H9 (cell line): ENCODE measurements at regions not wholly inside any gene's neighbourhood (a gene's known extent, or its start where the extent isn't known, plus 50 kb on each side); places are given as distances from the start of the nearest gene placed in this dataset.

Experiments used
- DNase-seq: peaks from one replicate; pipeline ENCODE4 v3.0.0-alpha.2; 2017
- H2AFZ ChIP-seq: one replicate; pipeline ENCODE4 v1.6.1; 2013; ENCODE audit warnings: mild to moderate bottlenecking, low read length, control low read depth, moderate library complexity
- H2AK5ac ChIP-seq: 2 replicates; pipeline ENCODE4 v1.6.1; 2013; ENCODE audit warnings: low read length, control low read depth, mixed read lengths; ENCODE audit not compliant: insufficient read length
- H2BK120ac ChIP-seq: one replicate; pipeline ENCODE4 v1.6.1; 2013; ENCODE audit warnings: low read depth, mild to moderate bottlenecking, low read length, control low read depth, inconsistent platforms; ENCODE audit not compliant: poor library complexity, severe bottlenecking
- H2BK12ac ChIP-seq: 2 replicates; pipeline ENCODE4 v1.6.1; 2013; ENCODE audit warnings: low read length, control low read depth, mixed read lengths, low read depth; ENCODE audit not compliant: insufficient read length
- H2BK15ac ChIP-seq: 2 replicates; pipeline ENCODE4 v1.6.1; 2013; ENCODE audit warnings: low read depth, low read length, control low read depth
- H2BK20ac ChIP-seq: one replicate; pipeline ENCODE4 v1.6.1; 2013; ENCODE audit warnings: low read depth, mild to moderate bottlenecking, low read length, control low read depth, inconsistent platforms; ENCODE audit not compliant: poor library complexity, severe bottlenecking
- H2BK5ac ChIP-seq: 2 replicates; pipeline ENCODE4 v1.6.1; 2013; ENCODE audit warnings: low read length, control low read depth, mixed read lengths; ENCODE audit not compliant: insufficient read length
- H3K14ac ChIP-seq: 2 replicates; pipeline ENCODE4 v1.6.1; 2013; ENCODE audit warnings: low read length, control low read depth; ENCODE audit not compliant: insufficient read depth
- H3K18ac ChIP-seq: 2 replicates; pipeline ENCODE4 v1.6.1; 2013; ENCODE audit warnings: low read depth, mild to moderate bottlenecking, mixed read lengths, low read length, control low read depth; ENCODE audit not compliant: insufficient read length
- H3K23ac ChIP-seq: 2 replicates; pipeline ENCODE4 v1.6.1; 2013; ENCODE audit warnings: low read length, control low read depth, mixed read lengths, low read depth; ENCODE audit not compliant: insufficient read length
- H3K23me2 ChIP-seq: 2 replicates; pipeline ENCODE4 v1.6.1; 2013; ENCODE audit warnings: low read depth, mild to moderate bottlenecking, mixed read lengths, low read length, control low read depth; ENCODE audit not compliant: insufficient read length, poor library complexity, severe bottlenecking
- H3K27ac ChIP-seq: 2 replicates; pipeline ENCODE4 v1.5.1; 2013; ENCODE audit warnings: low read length, control low read depth, mixed read lengths, low read depth; ENCODE audit not compliant: insufficient read length
- H3K27me3 ChIP-seq: 2 replicates; pipeline ENCODE4 v1.6.1; 2013; ENCODE audit warnings: low read length, control low read depth, inconsistent platforms; ENCODE audit not compliant: insufficient read depth
- H3K4ac ChIP-seq: 2 replicates; pipeline ENCODE4 v1.6.1; 2013; ENCODE audit warnings: low read depth, mild to moderate bottlenecking, control low read depth, inconsistent platforms, low read length, moderate library complexity
- H3K4me1 ChIP-seq: 2 replicates; pipeline ENCODE4 v1.6.1; 2013; ENCODE audit warnings: low read length, control low read depth, inconsistent platforms; ENCODE audit not compliant: insufficient read depth
- H3K4me2 ChIP-seq: 2 replicates; pipeline ENCODE4 v1.6.1; 2013; ENCODE audit warnings: low read length, control low read depth, mixed read lengths; ENCODE audit not compliant: insufficient read length, insufficient read depth
- H3K56ac ChIP-seq: 2 replicates; pipeline ENCODE4 v1.6.1; 2013; ENCODE audit warnings: low read depth, mild to moderate bottlenecking, mixed read lengths, low read length, control low read depth; ENCODE audit not compliant: insufficient read length
- H3K79me1 ChIP-seq: 2 replicates; pipeline ENCODE4 v1.6.1; 2013; ENCODE audit warnings: low read depth, mild to moderate bottlenecking, moderate library complexity, low read length, control low read depth, inconsistent platforms; ENCODE audit not compliant: insufficient read depth, poor library complexity, severe bottlenecking
- H3K79me2 ChIP-seq: 2 replicates; pipeline ENCODE4 v1.6.1; 2013; ENCODE audit warnings: low read length, control low read depth, inconsistent platforms; ENCODE audit not compliant: insufficient read depth
- H3K9ac ChIP-seq: 2 replicates; pipeline ENCODE4 v1.6.1; 2013; ENCODE audit warnings: low read length, control low read depth, mixed read lengths; ENCODE audit not compliant: insufficient read length; ENCODE audit errors: extremely low read depth
- H3K9me3 ChIP-seq: one replicate; pipeline ENCODE4 v1.6.1; 2013; ENCODE audit warnings: low read depth, low read length, inconsistent platforms; ENCODE audit not compliant: control insufficient read depth
- H3T11ph ChIP-seq: one replicate; pipeline ENCODE4 v1.6.1; 2013; ENCODE audit warnings: mild to moderate bottlenecking, low read length, control low read depth, inconsistent platforms
- H4K20me1 ChIP-seq: one replicate; pipeline ENCODE4 v1.6.1; 2013; ENCODE audit not compliant: control insufficient read depth, insufficient read length, insufficient read depth
- H4K5ac ChIP-seq: 2 replicates; pipeline ENCODE4 v1.6.1; 2013; ENCODE audit warnings: low read depth, mild to moderate bottlenecking, mixed read lengths, low read length, control low read depth; ENCODE audit not compliant: insufficient read length
- H4K8ac ChIP-seq: replicated peaks from 2 replicates; pipeline ENCODE4 v1.6.1; 2013; ENCODE audit warnings: low read length, control low read depth, mixed read lengths, low read depth; ENCODE audit not compliant: insufficient read length
- H4K91ac ChIP-seq: 2 replicates; pipeline ENCODE4 v1.6.1; 2013; ENCODE audit warnings: low read depth, mild to moderate bottlenecking, moderate library complexity, mixed read lengths, low read length, control low read depth; ENCODE audit not compliant: insufficient read length
- H3K27ac Mint-ChIP-seq, 3 experiments: 2 replicates in 2 of 3; 3 replicates in 1 of 3; pipeline ENCODE4 v1.8.0; 2020 to 2021; ENCODE audit warnings: mixed read lengths in 3 of 3, mild to moderate bottlenecking in 1 of 3, moderate library complexity in 1 of 3
- H3K27me3 Mint-ChIP-seq: 2 replicates; pipeline ENCODE4 v1.8.0; 2021; ENCODE audit warnings: low read depth, mild to moderate bottlenecking, moderate library complexity, mixed read lengths
- H3K36me3 Mint-ChIP-seq, 3 experiments: 2 replicates in 2 of 3; 3 replicates in 1 of 3; pipeline ENCODE4 v1.8.0; 2020 to 2021; ENCODE audit warnings: low read depth in 3 of 3, mixed read lengths in 3 of 3; ENCODE audit not compliant: insufficient read depth in 1 of 3
- H3K4me1 Mint-ChIP-seq, 2 experiments: 2 replicates each; pipeline ENCODE4 v1.8.0; 2020; ENCODE audit warnings: mixed read lengths in 2 of 2
- H3K4me3 Mint-ChIP-seq, 2 experiments: 2 replicates in 1 of 2; 3 replicates in 1 of 2; pipeline ENCODE4 v1.8.0; 2020 to 2021; ENCODE audit warnings: mild to moderate bottlenecking in 2 of 2, mixed read lengths in 2 of 2, moderate library complexity in 1 of 2
- H3K9me3 Mint-ChIP-seq, 2 experiments: 2 replicates in 1 of 2; 3 replicates in 1 of 2; pipeline ENCODE4 v1.8.0; 2020; ENCODE audit warnings: mild to moderate bottlenecking in 2 of 2, mixed read lengths in 2 of 2, moderate library complexity in 1 of 2
- WGBS: extraction: QIAGEN DNeasy Blood & Tissue Kit; methylation state at CpG from one replicate; pipeline ENCODE4 v1.1.7; 2013; ENCODE audit warnings: missing lambda C conversion rate, low lambda C conversion rate, mixed read lengths; ENCODE audit not compliant: insufficient read length; ENCODE audit errors: extremely low coverage; 5-methylcytosine and 5-hydroxymethylcytosine counted together
- TF ChIP-seq, protein P1 (sequence below): fragments of 200-600 bp; sonication (generic); conservative IDR thresholded peaks from 3 replicates; pipeline ENCODE4 v1.8.0; 2021; ENCODE audit warnings: antibody characterized with exemption, mild to moderate bottlenecking

- Mint-ChIP-seq H3K36me3 (peaks cover 64 to 73% (median 70%) of the 10 kb centered on the region in 3 experiments), H3K4me3 (peak overlapping the region; percentile 73 to 91), H3K27ac (peak overlapping the region in 2 of 3 experiments; percentile 48 to 80; a peak in 4 of 7 replicates), H3K4me1 (peaks cover 69 to 77% of the 10 kb centered on the region in 2 experiments), H3K9me3 (peaks cover 4 to 6% of the 10 kb centered on the region in 2 experiments), H3K27me3 (no peaks in the 10 kb centered on the region)
- Histone ChIP-seq H3K79me1 (no peaks in the 10 kb centered on the region), H2AK5ac (no peak overlapping the region), H4K5ac (no peak overlapping the region), H3K18ac (no peak overlapping the region), H3K79me2 (peaks cover 16% of the 10 kb centered on the region; the same call in 1 of the 2 replicates), H2BK12ac (no peak overlapping the region), H3K4me2 (peak overlapping the region; percentile 92), H3K4ac (no peak overlapping the region), H2BK15ac (no peak overlapping the region), H2BK5ac (no peak overlapping the region), H2BK120ac (no peak overlapping the region), H3K4me1 (peaks cover 6% of the 10 kb centered on the region; the same call in 1 of the 2 replicates), H3K27me3 (no peaks in the 10 kb centered on the region), H4K91ac (no peak overlapping the region), H4K8ac (no peak overlapping the region), H3K56ac (no peak overlapping the region), H3K9me3 (no peaks in the 10 kb centered on the region), H3K27ac (no peak overlapping the region), H3K14ac (no peak overlapping the region), H3K23ac (no peak overlapping the region), H2BK20ac (no peak overlapping the region), H2AFZ (no peak overlapping the region), H3K9ac (no peak overlapping the region), H4K20me1 (no peaks in the 10 kb centered on the region), H3K23me2 (peaks cover 6% of the 10 kb centered on the region), H3T11ph (no peak overlapping the region)
- TF ChIP-seq, protein P1, sequence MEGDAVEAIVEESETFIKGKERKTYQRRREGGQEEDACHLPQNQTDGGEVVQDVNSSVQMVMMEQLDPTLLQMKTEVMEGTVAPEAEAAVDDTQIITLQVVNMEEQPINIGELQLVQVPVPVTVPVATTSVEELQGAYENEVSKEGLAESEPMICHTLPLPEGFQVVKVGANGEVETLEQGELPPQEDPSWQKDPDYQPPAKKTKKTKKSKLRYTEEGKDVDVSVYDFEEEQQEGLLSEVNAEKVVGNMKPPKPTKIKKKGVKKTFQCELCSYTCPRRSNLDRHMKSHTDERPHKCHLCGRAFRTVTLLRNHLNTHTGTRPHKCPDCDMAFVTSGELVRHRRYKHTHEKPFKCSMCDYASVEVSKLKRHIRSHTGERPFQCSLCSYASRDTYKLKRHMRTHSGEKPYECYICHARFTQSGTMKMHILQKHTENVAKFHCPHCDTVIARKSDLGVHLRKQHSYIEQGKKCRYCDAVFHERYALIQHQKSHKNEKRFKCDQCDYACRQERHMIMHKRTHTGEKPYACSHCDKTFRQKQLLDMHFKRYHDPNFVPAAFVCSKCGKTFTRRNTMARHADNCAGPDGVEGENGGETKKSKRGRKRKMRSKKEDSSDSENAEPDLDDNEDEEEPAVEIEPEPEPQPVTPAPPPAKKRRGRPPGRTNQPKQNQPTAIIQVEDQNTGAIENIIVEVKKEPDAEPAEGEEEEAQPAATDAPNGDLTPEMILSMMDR: no peak
- WGBS: no CpG with 5 or more reads among the region's 2 CpGs
- DNase-seq: no peak
Measured at GRCh38 chr7:24403557-24403956, 119.6 kb downstream of the NPY start.
